Endodermal cell (in vitro differentiated cells): ENCODE measurements at regions not wholly inside any gene's neighbourhood (a gene's known extent, or its start where the extent isn't known, plus 50 kb on each side); places are given as distances from the start of the nearest gene placed in this dataset.

Source experiments
- DNase-seq: peaks from one replicate; pipeline ENCODE4 v3.0.0-alpha.2; 2017
- H3K27ac ChIP-seq: 2 replicates; pipeline ENCODE4 v1.5.1; 2013; ENCODE audit warnings: mild to moderate bottlenecking, low read depth, low read length, moderate library complexity
- H3K27me3 ChIP-seq: 2 replicates; pipeline ENCODE4 v1.6.1; 2013; ENCODE audit warnings: mild to moderate bottlenecking, low read length, moderate library complexity; ENCODE audit not compliant: insufficient read depth, control insufficient read depth, poor library complexity, severe bottlenecking
- H3K36me3 ChIP-seq: 2 replicates; pipeline ENCODE4 v1.7.0; 2013; ENCODE audit warnings: mild to moderate bottlenecking, low read length, moderate library complexity; ENCODE audit not compliant: control insufficient read depth, insufficient read depth
- H3K4me1 ChIP-seq: one replicate; pipeline ENCODE4 v1.7.0; 2013; ENCODE audit warnings: low read length; ENCODE audit not compliant: control insufficient read depth, insufficient read depth
- H3K4me3 ChIP-seq: 2 replicates; pipeline ENCODE4 v1.5.1; 2013; ENCODE audit warnings: mild to moderate bottlenecking, low read length, moderate library complexity
- H3K9ac ChIP-seq: 2 replicates; pipeline ENCODE4 v1.6.1; 2013; ENCODE audit warnings: mild to moderate bottlenecking, low read length, moderate library complexity; ENCODE audit not compliant: poor library complexity, severe bottlenecking; ENCODE audit errors: extremely low read depth
- H3K9me3 ChIP-seq: 2 replicates; pipeline ENCODE4 v1.6.1; 2013; ENCODE audit warnings: mild to moderate bottlenecking, low read length, moderate library complexity; ENCODE audit not compliant: control insufficient read depth
- H3K27ac Mint-ChIP-seq: 2 replicates; pipeline ENCODE4 v1.8.0; 2020; ENCODE audit warnings: mixed read lengths
- H3K27me3 Mint-ChIP-seq: 2 replicates; pipeline ENCODE4 v1.8.0; 2021; ENCODE audit warnings: mild to moderate bottlenecking, mixed read lengths; ENCODE audit not compliant: insufficient read depth
- H3K36me3 Mint-ChIP-seq: 2 replicates; pipeline ENCODE4 v1.8.0; 2020; ENCODE audit warnings: low read depth, mixed read lengths
- H3K4me1 Mint-ChIP-seq: 2 replicates; pipeline ENCODE4 v1.8.0; 2020; ENCODE audit warnings: mixed read lengths
- H3K4me3 Mint-ChIP-seq: 2 replicates; pipeline ENCODE4 v1.8.0; 2020; ENCODE audit warnings: mild to moderate bottlenecking, moderate library complexity, mixed read lengths
- H3K9me3 Mint-ChIP-seq: 2 replicates; pipeline ENCODE4 v1.8.0; 2020; ENCODE audit warnings: mild to moderate bottlenecking, mixed read lengths
- WGBS, 2 experiments: methylation state at CpG; one replicate each; pipeline versions ENCODE4 v1.1.5 to v1.1.7; 2013; ENCODE audit warnings: missing lambda C conversion rate in 2 of 2, mixed read lengths in 1 of 2; ENCODE audit not compliant: insufficient coverage in 1 of 2, insufficient read length in 1 of 2; 5-methylcytosine and 5-hydroxymethylcytosine counted together
- TF ChIP-seq, protein P1 (sequence below): fragments of 200-600 bp; sonication (generic); conservative IDR thresholded peaks from 2 replicates; pipeline ENCODE4 v1.5.0; 2021; ENCODE audit warnings: antibody characterized with exemption, mild to moderate bottlenecking

- H3K4me1 Mint-ChIP-seq = no peaks in the 10 kb centered on the region
- Histone ChIP-seq H3K4me3 (no peak overlapping the region), H3K36me3 (no peaks in the 10 kb centered on the region), H3K27ac (no peak overlapping the region), H3K9me3 (peaks cover 7% of the 10 kb centered on the region), H3K9ac (no peak overlapping the region), H3K27me3 (no peaks in the 10 kb centered on the region), H3K4me1 (no peaks in the 10 kb centered on the region)
- no peak overlapping the region for H3K27ac Mint-ChIP-seq
- peaks cover 5% of the 10 kb centered on the region for H3K9me3 Mint-ChIP-seq
- H3K4me3 Mint-ChIP-seq = no peak overlapping the region
- DNase-seq = no peak
- WGBS, 2 experiments = 100% methylated on average over 1 of the region's 1 CpG
- H3K27me3 Mint-ChIP-seq = peaks cover 3% of the 10 kb centered on the region
- TF ChIP-seq, protein P1, sequence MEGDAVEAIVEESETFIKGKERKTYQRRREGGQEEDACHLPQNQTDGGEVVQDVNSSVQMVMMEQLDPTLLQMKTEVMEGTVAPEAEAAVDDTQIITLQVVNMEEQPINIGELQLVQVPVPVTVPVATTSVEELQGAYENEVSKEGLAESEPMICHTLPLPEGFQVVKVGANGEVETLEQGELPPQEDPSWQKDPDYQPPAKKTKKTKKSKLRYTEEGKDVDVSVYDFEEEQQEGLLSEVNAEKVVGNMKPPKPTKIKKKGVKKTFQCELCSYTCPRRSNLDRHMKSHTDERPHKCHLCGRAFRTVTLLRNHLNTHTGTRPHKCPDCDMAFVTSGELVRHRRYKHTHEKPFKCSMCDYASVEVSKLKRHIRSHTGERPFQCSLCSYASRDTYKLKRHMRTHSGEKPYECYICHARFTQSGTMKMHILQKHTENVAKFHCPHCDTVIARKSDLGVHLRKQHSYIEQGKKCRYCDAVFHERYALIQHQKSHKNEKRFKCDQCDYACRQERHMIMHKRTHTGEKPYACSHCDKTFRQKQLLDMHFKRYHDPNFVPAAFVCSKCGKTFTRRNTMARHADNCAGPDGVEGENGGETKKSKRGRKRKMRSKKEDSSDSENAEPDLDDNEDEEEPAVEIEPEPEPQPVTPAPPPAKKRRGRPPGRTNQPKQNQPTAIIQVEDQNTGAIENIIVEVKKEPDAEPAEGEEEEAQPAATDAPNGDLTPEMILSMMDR = no peak
- peaks cover 6% of the 10 kb centered on the region for H3K36me3 Mint-ChIP-seq
Measured at GRCh38 chr6:145555084-145555483, 180.2 kb downstream of the EPM2A start.

- no peak overlapping the region for H3K27ac Mint-ChIP-seq
- H3K27me3 ChIP-seq = no peaks in the 10 kb centered on the region
- peaks cover 7% of the 10 kb centered on the region for H3K9me3 ChIP-seq
- no peak for DNase-seq
- no peak overlapping the region for H3K27ac ChIP-seq
- H3K9ac ChIP-seq = no peak overlapping the region
- H3K36me3 ChIP-seq = no peaks in the 10 kb centered on the region
- no peak overlapping the region for H3K4me3 Mint-ChIP-seq
- no peaks in the 10 kb centered on the region for H3K4me1 Mint-ChIP-seq
- H3K9me3 Mint-ChIP-seq = peaks cover 5% of the 10 kb centered on the region
- no peaks in the 10 kb centered on the region for H3K27me3 Mint-ChIP-seq
- H3K4me3 ChIP-seq = no peak overlapping the region
- peaks cover 6% of the 10 kb centered on the region for H3K36me3 Mint-ChIP-seq
- TF ChIP-seq, protein P1 = no peak
- no peaks in the 10 kb centered on the region for H3K4me1 ChIP-seq
Measured at GRCh38 chr6:145557474-145557873, 177.8 kb downstream of the EPM2A start.

DNA sequence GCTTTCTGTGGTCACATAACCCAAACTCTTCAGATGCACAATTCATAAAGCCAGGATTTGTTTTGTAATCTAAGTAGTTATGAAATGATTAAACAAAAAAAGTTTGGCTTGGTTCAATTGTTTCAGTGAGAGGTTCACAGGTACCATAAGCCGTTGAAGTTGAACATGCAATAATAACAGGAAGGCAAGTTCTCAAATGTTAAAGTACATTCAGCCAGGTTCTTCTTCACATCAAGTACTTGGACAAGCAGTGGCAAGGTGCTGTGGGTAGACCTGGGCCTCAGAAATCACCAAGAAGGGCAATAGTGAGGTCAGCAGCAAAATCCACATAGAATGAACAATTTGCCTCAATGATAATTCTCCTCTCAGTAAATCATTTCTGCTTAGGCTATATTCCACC, 175.5 kb downstream of the EPM2A start:
- Histone ChIP-seq H3K9me3 (no peaks in the 10 kb centered on the region), H3K27ac (no peak overlapping the region), H3K27me3 (no peaks in the 10 kb centered on the region), H3K4me3 (no peak overlapping the region), H3K36me3 (no peaks in the 10 kb centered on the region), H3K4me1 (no peaks in the 10 kb centered on the region), H3K9ac (no peak overlapping the region)
- DNase-seq = no peak
- TF ChIP-seq, protein P1 = no peak
- H3K27ac Mint-ChIP-seq = no peak overlapping the region
- WGBS, 2 experiments = 91% methylated on average over 1 of the region's 1 CpG
- H3K27me3 Mint-ChIP-seq = no peaks in the 10 kb centered on the region
- H3K4me3 Mint-ChIP-seq = no peak overlapping the region
- peaks cover 1% of the 10 kb centered on the region for H3K4me1 Mint-ChIP-seq
- H3K9me3 Mint-ChIP-seq = no peaks in the 10 kb centered on the region
- no peaks in the 10 kb centered on the region for H3K36me3 Mint-ChIP-seq
